ENCODE measurements at regions not wholly inside any gene's neighbourhood (a gene's known extent, or its start where the extent isn't known, plus 50 kb on each side); places are given as distances from the start of the nearest gene placed in this dataset.

- no peak for TF ChIP-seq CTCF (IDR thresholded peaks at IDR 0.05)
- TF ChIP-seq POLR2AphosphoS5 (IDR thresholded peaks at IDR 0.05), result no peak
Measured at GRCh38 chr4:11542952-11543351, 114.3 kb upstream of the HS3ST1 start.
